HL-60 (cell line): ENCODE measurements at regions not wholly inside any gene's neighbourhood (a gene's known extent, or its start where the extent isn't known, plus 50 kb on each side); places are given as distances from the start of the nearest gene placed in this dataset.

Experiments
- DNase-seq, 2 experiments: peaks; one replicate each; pipeline ENCODE4 v3.0.0-alpha.2; 2010 to 2020; ENCODE audit warnings: low read depth in 1 of 2, low spot score in 1 of 2
- H3K27ac ChIP-seq: fragments of 250-450 bp; sonication (Bioruptor Pico); replicated peaks from 2 replicates; pipeline ENCODE4 v1.5.1; 2020; ENCODE audit warnings: mild to moderate bottlenecking, moderate library complexity
- H3K27me3 ChIP-seq: fragments of 250-450 bp; sonication (Bioruptor Pico); 2 replicates; pipeline ENCODE4 v1.5.1; 2021; ENCODE audit warnings: mild to moderate bottlenecking, moderate library complexity; ENCODE audit not compliant: insufficient read depth, poor library complexity, severe bottlenecking
- H3K4me3 ChIP-seq: replicated peaks from 2 replicates; pipeline ENCODE4 v1.5.1; 2011; ENCODE audit warnings: mild to moderate bottlenecking, control low read depth, low read length; ENCODE audit not compliant: insufficient read depth
- CTCF ChIP-seq: IDR thresholded peaks from one replicate; pipeline ENCODE4 v1.5.1; 2011; ENCODE audit warnings: low read length, control low read depth, inconsistent platforms; ENCODE audit not compliant: insufficient read depth
- GABPA ChIP-seq: IDR thresholded peaks from 2 replicates; pipeline ENCODE4 v1.6.1; 2012; ENCODE audit warnings: low read depth
- POLR2AphosphoS5 ChIP-seq: IDR thresholded peaks from 2 replicates; pipeline ENCODE4 v1.6.1; 2012; ENCODE audit warnings: low read depth
- REST ChIP-seq: IDR thresholded peaks from 2 replicates; pipeline ENCODE4 v1.6.1; 2012; ENCODE audit warnings: low read depth; ENCODE audit not compliant: insufficient replicate concordance
- SPI1 ChIP-seq: IDR thresholded peaks from 2 replicates; pipeline ENCODE4 v1.6.1; 2012; ENCODE audit warnings: low read depth, mild to moderate bottlenecking, borderline replicate concordance

DNA sequence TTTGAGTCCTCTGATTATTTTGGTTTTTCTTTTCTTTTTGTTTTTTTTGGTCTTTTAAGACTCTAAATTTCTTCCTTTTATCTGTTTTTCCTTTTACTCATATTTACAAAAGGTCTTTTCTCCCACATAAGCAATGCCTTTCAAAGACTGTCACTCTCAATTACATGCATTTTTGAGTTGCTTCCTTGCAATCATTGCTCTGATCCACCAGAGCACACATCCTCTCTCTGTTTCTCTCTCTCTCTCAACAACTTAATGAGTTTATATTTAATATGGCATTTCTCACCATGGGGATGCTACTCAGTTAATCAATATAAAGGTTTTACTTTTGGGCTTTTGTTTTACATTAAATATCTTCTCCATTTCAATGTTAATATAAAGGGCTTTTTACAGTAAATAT is 62.7 kb upstream of the OR10AD1 start:
- Histone ChIP-seq H3K4me3 (no peak overlapping the region), H3K27me3 (no peaks in the 10 kb centered on the region), H3K27ac (no peak overlapping the region)
- TF ChIP-seq POLR2AphosphoS5 (no peak), REST (no peak), GABPA (no peak)
- DNase-seq = no peak

GRCh38 chr12:48263617-48264016 is 60.5 kb upstream of the OR10AD1 start:
- Histone ChIP-seq H3K27ac (peak overlapping the region; percentile 16; the same call in 1 of the 2 replicates), H3K27me3 (no peaks in the 10 kb centered on the region), H3K4me3 (no peak overlapping the region)
- no peak for TF ChIP-seq REST
- peak; percentile 58; the same call in 1 of the 2 replicates for TF ChIP-seq SPI1
- peak in 1 of 2 experiments; percentile 56 for DNase-seq

- H3K4me3 ChIP-seq = no peak overlapping the region
- H3K27me3 ChIP-seq = no peaks in the 10 kb centered on the region
- no peak for TF ChIP-seq REST
- TF ChIP-seq SPI1 = no peak
- TF ChIP-seq GABPA = no peak
- TF ChIP-seq POLR2AphosphoS5 = no peak
- TF ChIP-seq CTCF = no peak
- no peak for DNase-seq
- H3K27ac ChIP-seq = no peak overlapping the region
Observed at GRCh38 chr12:48261773-48262172, 58.7 kb upstream of the OR10AD1 start.
